22Rv1 (cell line): ENCODE measurements at regions not wholly inside any gene's neighbourhood (a gene's known extent, or its start where the extent isn't known, plus 50 kb on each side); places are given as distances from the start of the nearest gene placed in this dataset.

Experiments
- CTCF ChIP-seq: fragments of 450-650 bp; IDR thresholded peaks from 2 replicates; pipeline ENCODE4 v1.5.1; 2017; ENCODE audit warnings: mild to moderate bottlenecking
- ZFX ChIP-seq: fragments of 450-650 bp; IDR thresholded peaks from 2 replicates; pipeline ENCODE4 v1.6.1; 2017; ENCODE audit warnings: antibody characterized with exemption, borderline replicate concordance

DNA sequence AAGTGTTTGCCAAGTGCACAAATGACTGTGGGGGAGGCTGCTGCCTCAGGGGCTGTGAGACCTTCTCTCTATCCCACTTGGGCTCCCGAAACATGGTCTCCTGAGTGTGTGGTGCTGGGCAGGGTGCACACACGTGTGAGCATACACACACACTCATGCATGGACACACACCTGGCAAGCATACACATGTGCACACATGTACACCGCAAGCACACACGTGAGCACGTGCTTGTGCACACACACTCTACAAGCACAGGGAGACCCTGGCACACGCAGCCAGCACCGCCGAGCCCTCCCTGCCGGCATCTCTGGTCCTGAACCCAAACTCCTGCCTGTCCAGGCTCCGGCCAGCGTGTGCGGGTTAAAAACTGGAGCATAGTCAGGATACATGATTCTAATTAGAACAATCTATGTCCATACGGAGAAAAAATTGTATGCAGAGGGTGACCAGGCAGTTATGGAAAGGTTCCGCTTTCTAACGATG is 79.4 kb upstream of the TTC34 start:
- TF ChIP-seq CTCF: no peak
- TF ChIP-seq ZFX: no peak
